ENCODE measurements at regions not wholly inside any gene's neighbourhood (a gene's known extent, or its start where the extent isn't known, plus 50 kb on each side); places are given as distances from the start of the nearest gene placed in this dataset.

DNA sequence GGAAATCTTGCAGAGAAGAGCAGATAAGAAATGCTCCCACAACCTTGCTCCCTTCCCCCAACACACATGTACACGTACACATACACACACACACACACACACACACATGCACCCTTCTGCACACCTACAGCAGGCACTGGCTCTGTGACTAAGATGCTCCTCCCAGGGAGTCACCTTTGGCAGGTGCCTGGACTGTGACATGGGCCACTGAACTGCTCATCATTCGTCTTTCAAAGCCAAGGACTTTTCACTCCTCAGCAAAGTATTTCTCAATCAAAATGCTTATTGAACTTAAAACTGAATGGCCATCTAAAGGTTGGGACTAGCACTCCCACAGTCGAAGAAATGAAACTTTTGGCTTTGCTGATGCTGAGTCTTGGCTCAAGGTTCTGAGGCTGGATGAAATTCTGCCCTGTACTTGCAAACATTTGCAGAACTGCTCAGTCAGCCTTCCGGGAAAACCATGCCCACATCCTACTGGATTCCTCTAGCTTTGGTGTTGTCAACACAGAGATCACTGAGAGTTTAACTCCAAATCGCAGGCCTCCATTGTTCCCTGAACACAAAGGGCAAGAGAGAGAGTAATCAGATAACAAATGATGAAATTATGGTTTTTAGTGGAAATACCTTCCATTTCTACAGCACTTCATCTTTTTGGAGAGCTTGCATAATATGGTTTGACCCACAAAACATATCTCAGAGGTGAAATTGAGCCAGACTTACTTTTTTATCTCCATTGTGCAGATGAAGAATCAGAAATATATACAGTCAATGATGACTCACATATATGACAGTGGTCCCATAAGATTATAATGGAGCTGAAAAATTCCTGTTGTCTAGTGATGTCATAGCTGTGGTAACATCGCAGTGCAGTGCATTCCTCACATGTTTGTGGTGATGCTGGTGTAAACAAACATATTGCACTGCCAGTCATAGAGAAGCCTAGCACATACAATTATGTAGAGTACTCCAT is 72.4 kb upstream of the BCAR3 start:
- Mint-ChIP-seq H3K27ac (ENCODE audit: unreplicated experiment) (no peak overlapping the region), H3K4me1 (ENCODE audit: unreplicated experiment) (peaks cover 6% of the 10 kb centered on the region), H3K36me3 (ENCODE audit: unreplicated experiment) (no peaks in the 10 kb centered on the region), H3K27me3 (ENCODE audit: unreplicated experiment) (no peaks in the 10 kb centered on the region), H3K9me3 (ENCODE audit: unreplicated experiment) (no peaks in the 10 kb centered on the region), H3K4me3 (ENCODE audit: unreplicated experiment) (no peak overlapping the region)
- DNase-seq (ENCODE audit: extremely low spot score, unreplicated experiment): no peak
- no peak for TF ChIP-seq CTCF (IDR thresholded peaks at IDR 0.05)

GRCh38 chr1:93751377-93752250 is 70.0 kb upstream of the BCAR3 start:
- no peak for DNase-seq (ENCODE audit: extremely low spot score, unreplicated experiment)
- Mint-ChIP-seq H3K9me3 (ENCODE audit: unreplicated experiment) (peaks cover 9% of the 10 kb centered on the region), H3K36me3 (ENCODE audit: unreplicated experiment) (peaks cover 4% of the 10 kb centered on the region), H3K4me3 (ENCODE audit: unreplicated experiment) (no peak overlapping the region), H3K27ac (ENCODE audit: unreplicated experiment) (no peak overlapping the region), H3K4me1 (ENCODE audit: unreplicated experiment) (peaks cover 4% of the 10 kb centered on the region), H3K27me3 (ENCODE audit: unreplicated experiment) (peaks cover 3% of the 10 kb centered on the region)
- no peak for TF ChIP-seq CTCF (IDR thresholded peaks at IDR 0.05)

GRCh38 chr1:93750955-93751354 is 69.3 kb upstream of the BCAR3 start:
- H3K9me3 Mint-ChIP-seq (ENCODE audit: unreplicated experiment): peaks cover 10% of the 10 kb centered on the region
- no peak overlapping the region for H3K27ac Mint-ChIP-seq (ENCODE audit: unreplicated experiment)
- H3K4me1 Mint-ChIP-seq (ENCODE audit: unreplicated experiment): peaks cover 4% of the 10 kb centered on the region
- H3K27me3 Mint-ChIP-seq (ENCODE audit: unreplicated experiment): peaks cover 5% of the 10 kb centered on the region
- no peak overlapping the region for H3K4me3 Mint-ChIP-seq (ENCODE audit: unreplicated experiment)
- TF ChIP-seq CTCF (IDR thresholded peaks at IDR 0.05): no peak
- H3K36me3 Mint-ChIP-seq (ENCODE audit: unreplicated experiment): peaks cover 4% of the 10 kb centered on the region
- DNase-seq (ENCODE audit: extremely low spot score, unreplicated experiment): no peak

DNA sequence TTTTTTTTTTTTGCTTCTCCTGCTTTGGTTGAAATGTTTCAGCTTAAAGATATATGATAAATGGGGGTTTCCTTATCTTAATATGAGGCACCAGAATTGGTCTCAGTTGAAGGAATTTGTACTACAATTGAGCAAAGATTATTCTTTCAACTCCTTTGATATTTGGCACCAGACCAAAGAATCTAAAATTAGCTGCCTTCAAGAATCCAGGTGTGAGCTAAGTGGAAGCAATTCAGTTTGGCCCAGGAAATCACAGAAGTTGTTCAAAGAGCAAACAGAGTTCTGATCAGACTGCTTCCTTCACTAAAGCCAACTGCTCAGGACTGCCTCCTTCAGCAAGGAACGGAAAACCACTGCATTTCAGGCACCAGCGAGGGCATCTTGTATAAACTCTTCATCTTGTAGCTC is 68.3 kb upstream of the BCAR3 start:
- H3K36me3 Mint-ChIP-seq (ENCODE audit: unreplicated experiment): peaks cover 4% of the 10 kb centered on the region
- peaks cover 5% of the 10 kb centered on the region for H3K27me3 Mint-ChIP-seq (ENCODE audit: unreplicated experiment)
- no peak for DNase-seq (ENCODE audit: extremely low spot score, unreplicated experiment)
- no peak overlapping the region for H3K4me3 Mint-ChIP-seq (ENCODE audit: unreplicated experiment)
- peaks cover 4% of the 10 kb centered on the region for H3K4me1 Mint-ChIP-seq (ENCODE audit: unreplicated experiment)
- peak; percentile 18 for TF ChIP-seq CTCF (IDR thresholded peaks at IDR 0.05)
- H3K9me3 Mint-ChIP-seq (ENCODE audit: unreplicated experiment): peaks cover 10% of the 10 kb centered on the region
- no peak overlapping the region for H3K27ac Mint-ChIP-seq (ENCODE audit: unreplicated experiment)

- Mint-ChIP-seq H3K4me3 (ENCODE audit: unreplicated experiment) (no peak overlapping the region), H3K27ac (ENCODE audit: unreplicated experiment) (no peak overlapping the region), H3K36me3 (ENCODE audit: unreplicated experiment) (peaks cover 4% of the 10 kb centered on the region), H3K4me1 (ENCODE audit: unreplicated experiment) (peaks cover 4% of the 10 kb centered on the region), H3K9me3 (ENCODE audit: unreplicated experiment) (peaks cover 10% of the 10 kb centered on the region), H3K27me3 (ENCODE audit: unreplicated experiment) (peaks cover 5% of the 10 kb centered on the region)
- no peak for TF ChIP-seq CTCF (IDR thresholded peaks at IDR 0.05)
- DNase-seq (ENCODE audit: extremely low spot score, unreplicated experiment): no peak
These were observed 67.8 kb upstream of the BCAR3 start for GRCh38 chr1:93749487-93749886.
